HEK293T (cell line): ENCODE measurements at regions not wholly inside any gene's neighbourhood (a gene's known extent, or its start where the extent isn't known, plus 50 kb on each side); places are given as distances from the start of the nearest gene placed in this dataset.

Source experiments
- FOXK2 ChIP-seq: fragments of 450-650 bp; IDR thresholded peaks from 2 replicates; pipeline ENCODE4 v1.6.1; 2016; ENCODE audit warnings: mild to moderate bottlenecking
- FOXM1 ChIP-seq: fragments of 450-650 bp; IDR thresholded peaks from 2 replicates; pipeline ENCODE4 v1.6.1; 2017; ENCODE audit warnings: mild to moderate bottlenecking, borderline replicate concordance

DNA sequence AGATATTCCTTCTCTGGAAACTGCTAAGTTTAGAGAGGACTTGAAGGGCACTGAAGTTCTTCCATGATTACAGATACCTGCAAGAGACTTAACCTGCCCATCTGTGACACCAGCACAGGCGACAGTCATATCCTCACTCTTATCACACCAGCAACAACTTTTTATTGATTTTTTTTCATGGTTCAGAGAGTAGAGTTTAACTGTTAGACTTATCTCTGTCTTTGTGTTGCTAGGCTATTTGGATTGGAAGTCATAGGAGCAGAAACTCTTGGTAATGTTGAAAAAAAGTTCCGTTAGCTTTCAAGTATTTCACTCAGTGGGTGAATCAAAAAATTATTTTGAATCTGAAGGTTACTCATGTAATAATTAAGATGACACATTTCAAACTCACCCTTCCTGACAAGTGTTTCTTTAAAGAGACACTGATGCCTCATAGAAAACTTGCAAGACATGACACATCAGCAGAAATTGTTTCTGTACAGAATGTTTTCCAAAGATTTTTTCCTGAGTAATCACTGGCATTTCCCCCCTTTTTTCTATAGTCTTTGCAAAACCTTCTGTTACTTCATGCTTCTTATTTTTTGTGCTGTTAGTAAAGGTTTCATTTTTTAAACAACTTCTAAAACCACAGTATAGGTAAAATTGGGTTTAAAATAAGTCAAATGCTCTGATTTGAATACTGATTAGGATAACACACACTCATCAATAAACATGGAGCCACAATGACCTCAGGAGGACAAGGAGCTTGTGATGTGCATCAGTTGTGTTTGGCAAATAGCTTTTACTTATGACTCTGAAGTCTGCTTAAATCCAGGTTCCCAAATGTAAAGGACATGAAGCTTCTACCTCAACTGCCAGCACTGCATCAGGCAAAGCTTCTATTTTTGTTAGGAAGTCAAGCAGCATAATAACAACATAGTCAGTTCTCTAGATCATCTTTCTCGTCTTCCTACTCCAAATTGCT, 252.9 kb upstream of the MAN1A1 start:
- TF ChIP-seq FOXM1: no peak
- TF ChIP-seq FOXK2: no peak
